OCI-LY7 (cell line): ENCODE measurements at regions not wholly inside any gene's neighbourhood (a gene's known extent, or its start where the extent isn't known, plus 50 kb on each side); places are given as distances from the start of the nearest gene placed in this dataset.

ENCODE experiments used
- BruUV-seq: library from RNA; stranded (reverse); fragments of 400-500 nt; replicated peaks from 2 replicates; lab custom pipeline; 2021; lab: Mats Ljungman, UMichigan
- CTCF ChIA-PET: fragments of 300-600 bp; sonication (Branson Sonifier 250); formaldehyde crosslinking; loops from one replicate; lab custom pipeline; 2022; ENCODE audit warnings: antibody characterized with exemption; ENCODE audit not compliant: unreplicated experiment; lab: Charles Lee
- POLR2A ChIA-PET: fragments of 300-600 bp; sonication (Branson Sonifier 250); formaldehyde crosslinking; loops from one replicate; lab custom pipeline; 2022; ENCODE audit warnings: antibody characterized with exemption; lab: Charles Lee
- DNase-seq: peaks from one replicate; pipeline ENCODE4 v3.0.0-alpha.2; 2015; ENCODE audit warnings: low spot score
- H2AFZ ChIP-seq: fragments of 200-600 bp; sonication (generic), shearing (Covaris generic); 2 replicates; pipeline ENCODE4 v1.6.1; 2014; ENCODE audit warnings: mild to moderate bottlenecking, antibody characterized with exemption, low read length, moderate library complexity
- H3K27ac ChIP-seq: fragments of 200-600 bp; sonication (generic); 2 replicates; pipeline ENCODE4 v1.5.1; 2014; ENCODE audit warnings: mixed run types, low read depth, mild to moderate bottlenecking, moderate library complexity, low read length, inconsistent platforms; ENCODE audit not compliant: poor library complexity, severe bottlenecking
- H3K36me3 ChIP-seq: fragments of 200-600 bp; sonication (generic); 2 replicates; pipeline ENCODE4 v1.6.1; 2014; ENCODE audit warnings: mild to moderate bottlenecking, antibody characterized with exemption, low read length, moderate library complexity, mixed read lengths; ENCODE audit not compliant: insufficient read depth
- H3K4me1 ChIP-seq: fragments of 200-600 bp; sonication (generic); 2 replicates; pipeline ENCODE4 v1.5.1; 2014; ENCODE audit warnings: mild to moderate bottlenecking, low read length; ENCODE audit not compliant: insufficient read depth, poor library complexity, severe bottlenecking
- H3K4me2 ChIP-seq: fragments of 200-600 bp; sonication (generic); 2 replicates; pipeline ENCODE4 v1.6.1; 2014; ENCODE audit warnings: mild to moderate bottlenecking, low read length
- H3K4me3 ChIP-seq: fragments of 200-600 bp; sonication (generic); 2 replicates; pipeline ENCODE4 v1.5.1; 2014; ENCODE audit warnings: mild to moderate bottlenecking, low read depth, low read length; ENCODE audit not compliant: poor library complexity, severe bottlenecking
- H3K79me2 ChIP-seq: fragments of 200-600 bp; sonication (generic); 2 replicates; pipeline ENCODE4 v1.6.1; 2016; ENCODE audit warnings: low read depth, mild to moderate bottlenecking, low read length, moderate library complexity, mixed read lengths; ENCODE audit not compliant: insufficient read depth
- H3K9me2 ChIP-seq: fragments of 200-600 bp; sonication (generic); 2 replicates; pipeline ENCODE4 v1.6.1; 2016; ENCODE audit warnings: mild to moderate bottlenecking, low read length, mixed read lengths; ENCODE audit not compliant: insufficient read depth
- H3K9me3 ChIP-seq: fragments of 200-600 bp; sonication (generic); 2 replicates; pipeline ENCODE4 v1.6.1; 2014; ENCODE audit warnings: mild to moderate bottlenecking, mixed run types, low read length, mixed read lengths
- H4K20me1 ChIP-seq: fragments of 200-600 bp; sonication (generic); 2 replicates; pipeline ENCODE4 v1.6.1; 2014; ENCODE audit warnings: mild to moderate bottlenecking, antibody characterized with exemption, low read length, moderate library complexity, mixed read lengths; ENCODE audit not compliant: insufficient read depth
- CTCF ChIP-seq: fragments of 200-600 bp; sonication (generic); conservative IDR thresholded peaks from 2 replicates; pipeline ENCODE4 v1.5.1; 2014; ENCODE audit warnings: mild to moderate bottlenecking, antibody characterized with exemption, low read length, moderate library complexity, mixed read lengths
- EZH2phosphoT487 ChIP-seq: fragments of 200-600 bp; sonication (generic); IDR thresholded peaks from 2 replicates; pipeline ENCODE4 v1.6.1; 2018; ENCODE audit warnings: low read depth, borderline replicate concordance, mild to moderate bottlenecking, mixed run types, antibody characterized with exemption, low read length, moderate library complexity, mixed read lengths
- intact Hi-C: fragments of 100-400 bp; cut with micrococcal nuclease; formaldehyde crosslinking; loops from one replicate; pipeline ENCODE4 v1.10.0; 2022; ENCODE audit not compliant: unreplicated experiment

DNA sequence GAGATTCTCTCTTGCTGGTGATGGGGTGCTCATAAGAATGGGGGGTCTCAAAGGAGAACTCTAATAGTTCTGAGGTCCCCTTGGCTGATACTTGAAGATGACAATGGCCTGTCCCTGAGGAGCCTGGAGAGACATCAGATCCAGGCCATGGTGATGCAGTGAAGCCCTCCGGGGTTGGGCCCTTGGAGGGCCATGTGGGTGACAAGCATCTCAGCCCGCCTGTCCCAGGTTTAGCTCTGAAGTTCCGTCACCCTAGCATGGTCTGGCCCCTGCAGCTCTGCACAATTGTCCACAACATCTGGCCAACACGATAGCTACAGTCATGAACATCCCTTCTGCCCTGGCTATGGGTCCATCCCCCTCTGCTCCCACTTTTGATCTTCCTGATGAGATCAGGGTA is 202.8 kb upstream of the HS6ST1 start:
- TF ChIP-seq EZH2phosphoT487 (no peak), CTCF (no peak)
- no peak for DNase-seq
- ChIA-PET POLR2A (interaction anchor here (2.0 kb wide), 1 partner anchor 18 kb away, joined by 5 read pairs; no protein-coding TSS in a partner anchor), CTCF (no interaction called here)
- no peaks in the 10 kb centered on the region for H3K79me2 ChIP-seq
- H3K4me1 ChIP-seq: no peaks in the 10 kb centered on the region
- H3K4me3 ChIP-seq: no peak overlapping the region
- H3K36me3 ChIP-seq: no peaks in the 10 kb centered on the region
- no peak overlapping the region for H2AFZ ChIP-seq
- no peaks in the 10 kb centered on the region for H4K20me1 ChIP-seq
- H3K9me2 ChIP-seq: no peaks in the 10 kb centered on the region
- H3K4me2 ChIP-seq: no peak overlapping the region
- H3K9me3 ChIP-seq: no peaks in the 10 kb centered on the region
- no TSS peak for BruUV-seq
- H3K27ac ChIP-seq: no peak overlapping the region
- intact Hi-C loops: no loop called here

GRCh38 chr2:128522829-128523228 is 204.2 kb upstream of the HS6ST1 start:
- H3K9me2 ChIP-seq: no peaks in the 10 kb centered on the region
- H3K4me1 ChIP-seq: no peaks in the 10 kb centered on the region
- intact Hi-C loops: no loop called here
- H2AFZ ChIP-seq: no peak overlapping the region
- no peak for DNase-seq
- H3K9me3 ChIP-seq: no peaks in the 10 kb centered on the region
- H3K79me2 ChIP-seq: no peaks in the 10 kb centered on the region
- H3K36me3 ChIP-seq: no peaks in the 10 kb centered on the region
- no peak overlapping the region for H3K4me3 ChIP-seq
- no TSS peak for BruUV-seq
- H4K20me1 ChIP-seq: no peaks in the 10 kb centered on the region
- no peak overlapping the region for H3K4me2 ChIP-seq
- POLR2A ChIA-PET: interaction anchor here (2.0 kb wide), 1 partner anchor 17 kb away, joined by 5 read pairs; no protein-coding TSS in a partner anchor
- CTCF ChIA-PET: interaction anchor here (0.5 kb wide), 1 partner anchor 95 kb away, joined by 3 read pairs; no protein-coding TSS in a partner anchor
- no peak for TF ChIP-seq EZH2phosphoT487
- TF ChIP-seq CTCF: no peak
- no peak overlapping the region for H3K27ac ChIP-seq

- H3K9me2 ChIP-seq: no peaks in the 10 kb centered on the region
- H3K27ac ChIP-seq: no peak overlapping the region
- TF ChIP-seq CTCF: no peak
- no peak for TF ChIP-seq EZH2phosphoT487
- H3K9me3 ChIP-seq: no peaks in the 10 kb centered on the region
- BruUV-seq: no TSS peak
- ChIA-PET POLR2A (interaction anchor here (2.0 kb wide), 1 partner anchor 16 kb away, joined by 5 read pairs; no protein-coding TSS in a partner anchor), CTCF (no interaction called here)
- H3K4me2 ChIP-seq: no peak overlapping the region
- DNase-seq: no peak
- intact Hi-C loops: no loop called here
- H3K36me3 ChIP-seq: no peaks in the 10 kb centered on the region
- no peaks in the 10 kb centered on the region for H4K20me1 ChIP-seq
- no peaks in the 10 kb centered on the region for H3K79me2 ChIP-seq
- H2AFZ ChIP-seq: no peak overlapping the region
- H3K4me1 ChIP-seq: no peaks in the 10 kb centered on the region
- no peak overlapping the region for H3K4me3 ChIP-seq
These were observed 204.8 kb upstream of the HS6ST1 start for GRCh38 chr2:128523457-128523856.
